ENCODE measurements at regions not wholly inside any gene's neighbourhood (a gene's known extent, or its start where the extent isn't known, plus 50 kb on each side); places are given as distances from the start of the nearest gene placed in this dataset.

DNA sequence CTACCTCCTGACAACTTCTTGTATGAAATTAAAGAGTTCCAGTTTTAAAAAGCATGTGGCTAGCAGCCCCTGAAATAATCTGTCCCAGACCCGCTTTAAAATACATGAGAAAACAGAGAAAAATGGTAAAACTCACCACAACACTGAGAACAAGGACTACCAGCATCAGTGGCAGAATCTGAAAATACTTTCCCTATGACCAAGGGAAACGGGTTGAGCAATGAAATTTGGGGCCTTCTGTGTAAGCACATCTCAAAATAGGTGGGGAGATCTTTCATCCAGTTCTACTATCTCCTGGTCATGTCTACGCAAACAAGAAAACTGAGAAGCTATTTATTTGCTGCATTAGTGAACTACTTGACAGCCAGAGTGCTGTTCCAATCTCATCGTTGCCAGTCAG lies 172.3 kb downstream of the LNPK start:
- TF ChIP-seq REST (IDR thresholded peaks at IDR 0.05; ENCODE audit: low read depth) (no peak), YY1 (IDR thresholded peaks at IDR 0.05; ENCODE audit: low read depth) (no peak), TAF1 (IDR thresholded peaks at IDR 0.05; ENCODE audit: low read depth) (no peak), ZBTB7A (IDR thresholded peaks at IDR 0.05; ENCODE audit: low read depth) (no peak)
